HPDE6-E6E7 (cell line): ENCODE measurements at regions not wholly inside any gene's neighbourhood (a gene's known extent, or its start where the extent isn't known, plus 50 kb on each side); places are given as distances from the start of the nearest gene placed in this dataset.
"Not testable (repeated sequence)": the region's sequence is repeated elsewhere in the genome, so short reads cannot be mapped to it uniquely, and the experiment has no call there.

ENCODE experiments used
- DNase-seq: peaks from one replicate; pipeline ENCODE4 v3.0.0; 2011; ENCODE audit warnings: missing footprints; ENCODE audit errors: extremely low spot score

DNA sequence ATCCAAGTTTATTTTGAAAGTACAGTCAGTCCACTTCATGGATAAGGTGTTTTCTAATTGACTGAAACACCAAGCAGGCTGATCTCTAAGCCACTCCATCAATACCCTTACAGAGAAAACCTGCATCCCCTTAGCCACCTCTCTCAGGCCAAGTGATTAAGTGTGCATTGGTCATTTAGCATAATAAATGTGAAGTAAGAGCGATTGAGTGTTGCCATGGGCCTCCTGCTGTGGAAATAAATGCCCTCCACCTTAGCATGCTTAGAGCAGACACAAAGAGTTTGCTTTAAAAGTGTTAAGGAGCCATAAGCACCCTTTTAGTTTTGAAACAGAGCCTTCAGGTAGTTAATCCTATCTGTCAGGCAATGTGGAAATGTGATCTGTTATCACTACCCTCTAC lies 386.5 kb downstream of the GPAT3 start:
- DNase-seq = no peak

DNA sequence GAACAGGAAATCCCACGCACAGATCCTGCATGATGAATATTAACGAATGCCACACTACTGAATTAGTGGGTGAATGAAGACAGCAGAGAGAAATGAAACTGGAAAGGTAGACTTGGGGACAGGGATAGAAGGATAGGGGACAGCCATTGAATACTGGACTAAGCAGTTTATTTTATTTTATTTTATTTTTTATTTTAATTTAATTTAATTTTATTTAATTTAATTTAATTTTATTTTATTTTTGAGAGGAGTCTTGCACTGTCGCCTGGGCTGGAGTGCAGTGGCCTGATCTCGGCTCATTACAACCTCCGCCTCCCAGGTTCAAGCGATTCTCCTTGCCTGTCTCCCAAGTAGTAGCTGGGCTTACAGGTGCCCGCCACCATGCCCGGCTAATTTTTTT lies 385.2 kb downstream of the GPAT3 start:
- DNase-seq = no peak

DNA sequence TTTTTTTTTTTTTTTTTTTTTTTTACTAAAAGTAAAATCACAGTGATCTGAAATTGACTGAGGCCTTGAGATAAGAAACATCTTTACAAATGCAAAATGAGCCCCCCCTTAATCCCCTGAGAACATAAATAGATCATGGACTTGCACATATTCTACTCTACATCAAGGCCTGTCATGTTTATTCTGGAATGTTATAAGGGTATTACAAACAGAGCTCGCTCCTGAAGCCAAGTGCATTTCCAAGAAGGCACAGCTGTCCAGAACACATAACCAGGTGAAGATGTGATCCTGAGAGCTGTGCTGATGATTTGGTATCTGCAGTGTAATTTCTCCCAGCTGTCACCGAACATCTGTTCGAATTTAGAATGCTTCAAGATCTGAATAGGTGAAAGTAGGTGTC lies 384.5 kb downstream of the GPAT3 start:
- no peak for DNase-seq

DNA sequence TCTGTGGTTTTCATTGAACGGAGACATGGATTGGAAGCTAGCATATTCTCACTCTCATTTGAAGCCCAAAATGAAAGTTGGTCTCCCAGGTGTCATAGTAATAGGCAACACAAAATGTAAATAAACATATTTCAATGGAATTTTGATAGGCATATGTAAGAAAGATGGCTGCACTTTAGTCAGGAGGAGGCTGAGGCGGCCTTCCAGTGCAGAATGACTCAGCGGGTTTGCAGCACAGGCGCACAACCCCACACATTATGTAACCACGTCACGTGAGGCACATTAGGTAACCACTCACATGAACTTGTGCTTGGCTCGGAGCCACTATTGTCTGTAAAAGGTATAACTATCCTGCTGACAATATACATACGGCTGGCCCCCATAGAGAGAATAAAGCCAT lies 381.7 kb downstream of the GPAT3 start:
- no peak for DNase-seq

DNA sequence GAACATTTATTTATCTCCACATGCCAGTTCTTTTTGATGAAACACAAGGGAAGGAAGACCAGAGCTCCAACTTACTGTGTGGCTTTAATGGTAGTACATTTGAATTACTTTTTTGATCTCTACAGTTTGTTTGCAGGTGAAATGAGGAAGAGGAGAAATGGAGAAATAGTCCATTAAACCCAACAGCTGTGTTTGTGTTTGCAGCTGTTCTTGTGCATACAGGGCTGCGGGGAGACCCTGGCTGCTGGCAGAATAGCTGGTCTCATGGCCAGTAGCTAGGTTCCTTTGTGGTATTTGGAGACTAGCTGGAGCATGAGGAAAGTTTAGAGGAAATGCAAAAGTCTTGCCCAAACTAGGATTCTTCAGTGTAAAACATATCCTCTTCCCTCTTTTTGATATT lies 374.8 kb downstream of the GPAT3 start:
- no peak for DNase-seq

DNA sequence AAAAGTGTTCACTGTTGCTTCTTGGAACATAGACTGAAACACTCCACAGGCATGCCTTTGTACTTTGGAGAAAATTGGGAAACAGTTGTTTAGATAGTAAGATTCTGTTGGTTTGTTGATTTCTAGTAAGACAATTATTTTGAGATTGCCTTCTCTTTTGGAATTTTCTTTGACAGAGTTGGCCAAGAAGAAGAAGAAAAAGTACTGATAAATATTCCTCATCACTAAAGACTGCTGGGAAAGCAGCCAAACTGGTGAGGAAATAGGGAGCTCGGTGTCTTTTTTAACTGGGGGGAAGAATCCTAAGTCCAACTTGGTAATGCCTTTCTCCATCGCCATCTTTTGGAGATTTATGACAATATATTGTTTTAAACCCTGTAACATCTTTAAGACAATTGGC lies 370.7 kb downstream of the GPAT3 start:
- DNase-seq = no peak

DNA sequence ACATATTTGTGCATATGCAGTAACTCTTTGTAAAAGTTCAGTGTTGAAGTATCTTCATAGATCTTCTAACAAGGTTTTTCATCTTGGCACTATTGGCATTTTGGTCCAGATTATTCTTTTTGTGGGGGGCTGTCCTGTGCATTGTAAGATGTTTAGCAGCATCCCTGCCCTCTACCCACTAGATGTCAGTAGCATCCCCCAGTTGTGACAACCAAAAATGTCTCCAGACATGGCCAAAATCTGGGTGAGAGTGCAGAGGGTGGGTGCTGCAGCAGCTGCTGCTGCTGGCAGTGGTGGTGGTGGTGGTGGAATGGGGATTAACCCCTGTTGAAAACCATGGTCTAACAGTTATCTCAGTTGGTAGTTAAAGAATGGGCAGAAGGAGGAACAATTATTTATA lies 370.0 kb downstream of the GPAT3 start:
- DNase-seq = no peak

DNA sequence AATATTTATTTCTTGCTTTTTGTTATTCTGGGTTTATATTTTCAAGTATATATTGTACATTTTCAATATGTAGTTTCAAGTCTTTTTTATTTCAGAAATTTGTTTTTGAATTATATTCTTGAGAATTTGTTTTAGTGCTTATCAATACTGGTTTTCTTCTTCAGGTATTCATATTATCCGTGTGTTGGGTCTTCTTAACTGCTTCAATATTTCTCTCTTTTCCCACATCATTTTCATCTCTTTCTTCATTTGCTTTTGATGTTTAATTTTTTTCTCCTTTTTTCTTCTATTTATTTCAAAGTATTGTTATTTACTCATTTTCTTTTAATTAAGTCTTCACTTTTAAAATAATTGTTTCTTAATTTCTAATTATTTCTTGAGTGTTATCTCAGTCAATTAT lies 367.8 kb downstream of the GPAT3 start:
- not testable (repeated sequence) for DNase-seq

DNA sequence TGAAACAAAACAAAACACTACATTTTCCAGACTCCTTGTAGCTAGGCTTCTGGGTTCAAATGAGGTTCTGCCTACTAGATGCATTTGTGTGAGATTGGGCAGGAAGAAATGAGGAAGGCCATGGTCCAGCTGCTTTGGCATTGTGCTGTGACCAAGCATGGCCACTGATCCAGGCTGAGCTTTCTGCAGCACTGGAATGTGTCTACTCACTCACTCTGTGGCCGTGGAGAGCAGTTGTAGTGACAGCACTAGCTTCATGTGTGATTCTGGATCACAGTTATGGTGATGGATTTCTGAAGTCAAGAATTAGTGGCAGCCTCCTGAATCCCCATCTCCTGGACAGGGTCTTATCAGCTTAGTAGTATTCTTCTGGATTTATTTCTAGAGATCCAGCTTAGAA lies 358.9 kb downstream of the GPAT3 start:
- DNase-seq = no peak

DNA sequence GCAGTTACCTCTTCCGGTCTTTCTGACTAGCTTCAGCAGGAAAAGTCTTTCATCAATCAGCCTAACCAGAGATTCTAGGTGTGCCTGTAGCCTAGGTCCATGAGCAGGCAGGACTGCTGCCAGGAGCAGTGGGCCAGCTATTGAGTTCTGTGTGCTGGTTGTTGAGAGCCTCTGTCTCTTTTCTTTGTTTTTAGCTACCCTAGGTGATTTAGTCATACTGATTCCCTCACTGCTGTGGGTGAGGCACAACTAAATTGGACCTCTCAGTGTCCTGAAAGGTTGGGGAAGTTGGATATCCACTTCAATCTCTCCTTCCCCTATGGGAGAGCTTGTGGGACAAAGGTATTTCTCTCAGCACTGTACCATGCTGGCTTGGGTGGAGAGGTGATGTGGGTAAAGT lies 354.9 kb downstream of the GPAT3 start:
- DNase-seq = no peak

DNA sequence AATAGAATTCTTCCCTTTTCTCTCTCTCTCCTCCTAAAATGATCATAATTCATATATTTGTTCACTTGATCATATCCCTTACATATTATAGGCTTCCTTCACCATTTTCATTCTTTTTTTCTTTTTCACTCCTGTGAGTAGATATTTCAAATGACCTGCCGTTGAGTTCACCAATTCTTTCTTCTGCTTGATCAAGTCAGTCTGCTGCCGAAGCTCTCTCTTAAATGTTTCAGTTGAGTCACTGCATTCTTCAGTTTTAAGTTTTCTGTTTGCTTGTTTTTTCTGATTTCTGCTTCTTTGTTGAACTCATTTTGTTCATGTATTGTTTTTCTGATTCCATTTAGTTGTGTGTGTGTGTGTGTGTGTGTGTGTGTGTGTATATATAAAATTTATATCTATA lies 354.3 kb downstream of the GPAT3 start:
- no peak for DNase-seq

DNA sequence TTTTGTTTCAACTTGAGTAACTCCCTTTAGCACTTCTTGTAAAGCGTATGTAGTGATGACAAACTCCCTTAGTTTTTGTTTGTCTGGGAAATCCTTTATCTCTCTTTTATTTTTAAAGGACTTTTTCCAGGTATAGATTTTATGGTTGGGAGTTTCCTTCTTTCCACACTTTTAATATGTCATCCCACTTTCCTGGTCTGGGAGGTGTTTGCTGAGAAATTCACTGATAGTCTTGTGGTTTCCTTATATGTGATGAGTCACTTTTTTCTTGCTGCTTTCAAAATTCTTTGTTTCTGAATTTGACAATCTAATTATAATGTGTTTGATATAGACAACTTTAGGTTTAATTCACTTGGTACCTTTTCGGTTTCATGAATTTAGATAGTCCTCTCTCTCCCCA lies 353.9 kb downstream of the GPAT3 start:
- peak; percentile 16 for DNase-seq

DNA sequence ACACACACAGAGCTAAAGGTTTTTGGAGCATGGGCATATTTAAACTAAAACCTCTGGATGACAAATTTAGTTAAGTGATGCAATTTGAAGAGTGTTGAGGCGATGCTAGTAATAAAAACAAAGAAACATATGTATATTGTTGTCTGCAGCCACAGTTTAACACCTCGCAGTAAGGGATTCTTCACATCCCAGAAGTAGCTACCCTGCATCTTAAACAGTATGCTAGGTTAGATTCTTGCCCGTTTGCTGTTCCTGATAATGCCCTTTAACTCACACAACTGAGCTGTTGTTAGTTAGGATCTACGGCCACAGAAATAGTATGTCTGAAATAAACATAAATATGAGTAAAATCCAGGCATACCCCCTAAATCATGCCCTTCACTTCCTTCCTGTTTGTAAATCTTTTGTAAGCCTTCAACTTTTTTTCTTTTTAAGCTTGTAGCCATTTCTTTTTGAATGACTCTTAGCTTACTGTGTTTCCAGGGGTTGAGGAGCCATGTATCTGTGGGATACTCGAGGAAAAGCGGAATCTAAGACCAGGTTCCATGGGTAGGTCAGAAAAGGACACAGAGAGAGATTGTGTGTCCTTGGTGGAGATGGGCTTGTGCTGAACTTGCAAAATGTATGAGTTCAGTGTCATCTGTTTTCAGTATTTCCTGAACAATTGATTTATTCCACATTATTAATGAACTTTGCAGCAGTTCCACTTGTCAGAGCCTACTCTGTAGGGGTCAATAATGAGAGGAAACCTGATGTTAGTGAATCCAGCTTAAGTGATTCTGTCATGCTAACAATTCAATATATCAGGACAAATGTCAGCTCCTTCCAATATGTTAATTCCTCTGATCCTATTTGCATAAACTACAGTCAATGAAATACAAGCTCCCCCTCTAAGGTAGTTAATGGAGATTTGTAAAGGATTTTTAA lies 349.6 kb downstream of the GPAT3 start:
- DNase-seq = no peak

DNA sequence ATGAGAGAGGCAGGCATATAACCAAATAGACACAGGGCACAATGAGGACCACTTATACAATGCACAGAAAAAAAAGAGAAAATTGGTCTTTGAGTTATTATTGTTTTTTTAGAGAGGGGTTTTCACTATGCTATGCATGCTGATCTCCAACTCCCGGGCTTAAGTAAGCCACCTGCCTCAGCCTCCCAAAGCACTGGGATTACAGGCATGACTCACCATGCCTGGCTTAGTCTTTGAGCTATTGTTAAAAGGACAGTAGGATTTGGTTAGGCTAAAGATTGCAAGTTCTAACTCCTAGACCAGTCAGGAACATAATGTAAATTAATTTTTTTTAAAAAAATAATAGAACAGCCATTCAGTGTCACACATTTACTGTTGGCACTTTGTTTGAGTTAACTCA lies 340.1 kb downstream of the GPAT3 start:
- DNase-seq = no peak

DNA sequence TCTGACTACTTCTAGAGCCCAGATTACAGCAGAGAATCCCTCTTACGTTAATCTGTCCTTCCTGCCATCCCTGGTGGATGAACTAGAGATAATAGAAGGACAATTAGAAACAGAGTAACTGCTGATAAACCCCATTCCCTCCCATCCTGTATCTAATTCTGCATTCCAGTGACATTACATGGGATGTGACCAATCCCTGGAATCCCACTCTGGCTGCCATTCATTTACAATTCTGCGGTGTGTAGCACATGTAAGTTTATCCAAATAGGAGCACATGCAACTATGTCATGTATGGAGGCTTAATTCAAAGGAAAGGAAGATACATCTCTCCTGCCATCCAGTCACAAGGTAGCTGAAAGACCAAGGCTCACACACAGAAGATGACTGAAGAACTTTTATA lies 339.5 kb downstream of the GPAT3 start:
- no peak for DNase-seq

DNA sequence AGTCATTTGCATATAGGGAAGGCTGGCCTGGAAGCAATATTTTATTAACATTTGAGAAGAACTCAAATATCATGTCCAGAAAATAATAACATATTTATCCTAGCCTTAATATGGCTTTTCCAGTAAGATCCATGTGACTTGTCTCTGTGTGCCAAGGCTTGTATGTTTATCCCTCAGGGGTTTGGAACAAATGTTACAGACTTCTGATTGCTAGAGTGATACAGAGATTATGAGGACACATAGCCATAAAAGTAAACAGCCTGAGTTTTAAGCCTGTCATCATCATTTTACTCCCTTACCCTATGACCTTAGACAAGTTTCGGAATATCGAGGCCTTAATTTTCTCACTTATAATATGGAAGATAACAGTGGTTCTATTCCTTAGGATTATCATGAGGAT lies 338.1 kb downstream of the GPAT3 start:
- DNase-seq = no peak

DNA sequence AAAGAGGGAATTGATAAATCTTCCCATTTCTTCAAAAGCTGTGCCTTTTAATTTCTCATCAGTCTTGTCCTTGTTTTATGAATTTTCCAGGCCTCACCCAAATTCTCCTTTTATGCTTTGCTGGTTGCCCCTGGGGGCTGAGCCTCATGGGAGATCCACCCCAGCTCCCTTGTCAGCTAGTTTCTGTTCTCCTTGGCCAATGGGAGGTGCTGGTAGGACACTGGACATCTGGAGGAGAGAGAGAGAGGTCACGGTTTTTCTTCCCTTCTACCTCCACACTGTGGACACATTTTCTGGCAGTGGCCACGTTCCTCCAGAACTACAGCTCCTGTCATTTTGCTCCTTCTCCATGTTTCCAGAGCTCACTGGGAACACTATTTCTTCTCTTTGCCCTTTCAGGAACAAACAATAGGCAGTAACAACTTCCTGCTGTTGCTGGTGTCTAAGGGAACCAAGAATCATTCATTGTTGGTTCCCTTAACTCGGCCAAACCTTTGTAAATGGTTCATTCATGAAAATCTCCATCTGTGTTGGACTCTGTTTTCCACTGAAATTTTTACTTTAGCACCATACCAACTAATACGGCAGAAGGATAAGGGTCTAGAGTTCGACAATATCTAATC lies 334.5 kb downstream of the GPAT3 start:
- DNase-seq = no peak

DNA sequence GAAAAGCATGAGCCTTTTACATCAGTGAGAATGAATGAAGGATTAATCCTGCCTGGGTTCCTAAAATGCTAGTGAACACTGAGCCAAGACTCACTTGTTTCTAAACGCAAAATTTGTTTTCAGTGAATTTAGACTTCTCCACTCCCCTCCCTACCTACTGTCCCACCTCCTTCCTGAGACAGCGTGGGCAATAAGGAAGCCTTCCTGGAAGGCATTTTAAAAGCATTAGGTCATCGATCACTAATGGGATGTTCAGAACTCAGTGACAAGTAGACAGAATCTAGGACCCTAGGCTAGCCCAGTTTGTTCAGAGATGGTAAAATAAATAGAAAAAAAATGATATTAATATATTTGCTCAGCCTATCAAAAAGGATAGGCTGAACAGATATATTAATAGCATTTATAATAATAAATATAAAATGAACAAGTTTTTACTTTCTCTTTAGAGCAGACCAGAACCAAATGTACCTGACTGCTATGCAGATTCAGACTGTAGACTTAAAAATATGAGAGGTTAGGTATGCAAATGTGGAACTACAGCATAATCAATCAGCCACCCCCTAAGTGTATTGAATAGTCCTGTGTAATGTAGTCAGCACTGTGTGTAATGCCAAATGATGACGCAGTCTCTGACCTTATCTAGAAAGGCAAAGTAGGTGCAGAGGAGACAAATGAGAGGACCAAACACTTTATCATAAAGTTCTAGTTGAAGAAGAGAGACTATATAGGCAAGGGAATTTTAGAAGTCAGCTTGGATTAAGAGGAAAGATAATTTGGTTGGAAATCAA lies 331.1 kb downstream of the GPAT3 start:
- DNase-seq = no peak

DNA sequence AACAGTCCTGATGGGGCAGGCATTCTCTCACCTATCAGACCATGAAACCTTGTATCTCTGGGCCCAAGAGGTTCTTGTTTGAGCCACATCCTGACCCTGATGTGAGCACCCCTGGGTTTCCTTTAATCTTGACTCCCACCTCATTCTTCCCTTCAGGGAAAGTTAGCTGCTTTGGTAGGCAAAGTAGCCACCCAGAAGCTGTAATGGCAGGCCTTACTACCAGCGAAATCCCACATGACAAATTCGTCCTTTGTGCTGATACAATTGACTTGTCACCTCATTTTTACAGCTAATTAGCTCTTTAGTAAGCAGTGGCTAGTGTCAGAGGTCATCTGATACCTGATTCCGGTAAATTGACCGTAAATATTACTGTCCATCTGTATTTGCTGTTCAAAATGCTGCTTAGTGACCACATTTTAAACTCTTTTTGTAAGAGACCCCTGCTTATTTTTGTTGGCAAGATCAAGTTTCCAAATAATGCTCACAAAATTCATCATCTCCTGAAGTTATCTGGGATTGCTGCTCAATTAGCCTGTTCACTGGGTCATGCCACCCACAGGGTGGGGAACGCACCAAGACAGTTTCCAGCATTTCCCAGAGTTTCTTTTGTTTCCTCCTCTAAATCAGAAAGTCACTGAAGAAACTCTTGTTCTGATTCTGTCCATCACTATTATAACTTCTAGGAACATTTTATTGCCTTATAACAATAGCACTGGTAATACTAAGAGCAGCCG lies 329.7 kb downstream of the GPAT3 start:
- DNase-seq = no peak

DNA sequence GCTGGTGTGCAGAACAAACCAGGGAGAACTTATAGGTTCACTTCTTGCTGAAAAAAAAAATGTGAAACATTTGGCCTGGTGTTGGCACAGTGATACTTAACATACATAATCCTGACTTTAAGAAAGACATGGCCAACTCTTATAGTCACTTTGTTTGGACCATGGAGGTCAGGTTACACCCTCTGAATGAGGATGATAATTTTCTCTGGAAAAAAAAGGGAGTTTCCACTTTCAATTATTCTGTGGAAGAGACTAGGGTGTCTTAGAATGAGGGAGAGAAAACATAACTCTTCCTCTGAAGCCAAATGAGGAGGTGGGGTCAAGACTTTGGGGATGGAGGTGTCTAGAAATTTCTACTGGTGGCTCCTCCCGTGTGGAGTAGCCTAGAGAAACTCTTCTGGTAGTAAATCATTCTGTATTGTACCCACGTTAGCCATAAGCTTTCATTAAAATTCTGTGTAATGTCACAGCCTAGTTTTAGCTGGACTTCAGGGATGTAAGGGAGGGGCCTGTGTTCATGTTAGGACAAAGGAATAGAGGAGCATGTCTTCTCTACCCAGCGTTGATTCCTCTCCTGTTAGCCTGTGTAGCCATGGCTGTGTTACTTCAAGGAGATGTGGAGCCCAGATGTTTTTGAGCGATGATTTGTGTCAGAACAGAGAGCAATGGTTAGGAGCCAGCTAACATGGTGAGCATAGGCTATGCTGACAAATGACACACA lies 328.3 kb downstream of the GPAT3 start:
- DNase-seq = no peak

DNA sequence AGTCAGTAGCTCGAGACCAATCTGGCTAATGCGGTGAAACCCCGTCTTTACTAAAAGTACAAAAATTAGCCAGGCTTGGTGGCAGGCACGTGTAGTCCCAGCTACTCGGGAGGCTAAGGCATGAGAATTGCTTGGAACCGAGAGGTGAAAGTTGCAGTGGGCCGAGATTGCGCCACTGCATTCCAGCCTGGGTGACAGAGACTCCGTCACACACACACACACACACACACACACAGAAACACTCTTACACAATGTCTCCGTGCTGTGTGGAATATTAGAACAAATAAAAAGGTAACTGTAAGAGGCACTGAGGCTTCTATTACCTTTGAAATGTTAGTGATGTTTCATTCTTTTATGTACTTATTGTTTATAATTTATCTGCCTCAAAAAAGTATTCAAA lies 326.6 kb downstream of the GPAT3 start:
- no peak for DNase-seq
